ENCODE measurements at regions not wholly inside any gene's neighbourhood (a gene's known extent, or its start where the extent isn't known, plus 50 kb on each side); places are given as distances from the start of the nearest gene placed in this dataset.

GRCh38 chr4:23368081-23368697 lies 521.7 kb downstream of the PPARGC1A start:
- Histone ChIP-seq H3K9me3 (no peaks in the 10 kb centered on the region), H3K4me3 (no peak overlapping the region), H3K36me3 (no peaks in the 10 kb centered on the region), H3K27ac (no peak overlapping the region), H3K4me1 (no peaks in the 10 kb centered on the region), H3K27me3 (ENCODE audit: low read depth) (no peaks in the 10 kb centered on the region)
- intact Hi-C loops (cut with DNase I): no loop called here
- ATAC-seq (peak; percentile 78 to 80), DNase-seq (no peak)
- peak; percentile 21 for TF ChIP-seq CTCF (IDR thresholded peaks at IDR 0.05)

DNA sequence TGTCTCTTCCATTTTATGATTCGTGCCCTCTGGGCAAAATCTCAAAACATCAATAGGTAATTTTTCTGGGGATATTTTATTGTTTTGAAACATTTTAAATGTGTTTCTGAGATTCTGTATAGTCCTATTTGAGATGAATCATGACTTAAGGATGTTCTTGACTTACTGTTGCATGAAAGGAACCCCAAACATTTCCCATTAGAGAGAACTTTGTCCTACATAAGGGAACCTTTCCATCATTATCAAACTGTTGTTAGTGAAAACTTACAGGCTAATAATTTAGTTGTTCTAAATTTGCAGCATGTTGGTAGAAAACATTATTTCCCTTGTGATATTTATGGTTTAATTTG lies 523.3 kb downstream of the PPARGC1A start:
- no peak overlapping the region for H3K4me3 ChIP-seq
- ATAC-seq (no peak), DNase-seq (no peak)
- intact Hi-C loops (cut with DNase I): no loop called here
- no peaks in the 10 kb centered on the region for H3K9me3 ChIP-seq
- H3K27ac ChIP-seq: no peak overlapping the region
- no peaks in the 10 kb centered on the region for H3K36me3 ChIP-seq
- TF ChIP-seq CTCF (IDR thresholded peaks at IDR 0.05): no peak
- no peaks in the 10 kb centered on the region for H3K27me3 ChIP-seq (ENCODE audit: low read depth)
- no peaks in the 10 kb centered on the region for H3K4me1 ChIP-seq

- Histone ChIP-seq H3K27ac (no peak overlapping the region), H3K9me3 (no peaks in the 10 kb centered on the region), H3K36me3 (no peaks in the 10 kb centered on the region), H3K4me3 (no peak overlapping the region), H3K27me3 (ENCODE audit: low read depth) (no peaks in the 10 kb centered on the region), H3K4me1 (no peaks in the 10 kb centered on the region)
- no peak for ATAC-seq
- intact Hi-C loops (cut with DNase I): no loop called here
- DNase-seq: no peak
- no peak for TF ChIP-seq CTCF (IDR thresholded peaks at IDR 0.05)
Measured at GRCh38 chr4:23365871-23366556, 523.8 kb downstream of the PPARGC1A start.

DNA sequence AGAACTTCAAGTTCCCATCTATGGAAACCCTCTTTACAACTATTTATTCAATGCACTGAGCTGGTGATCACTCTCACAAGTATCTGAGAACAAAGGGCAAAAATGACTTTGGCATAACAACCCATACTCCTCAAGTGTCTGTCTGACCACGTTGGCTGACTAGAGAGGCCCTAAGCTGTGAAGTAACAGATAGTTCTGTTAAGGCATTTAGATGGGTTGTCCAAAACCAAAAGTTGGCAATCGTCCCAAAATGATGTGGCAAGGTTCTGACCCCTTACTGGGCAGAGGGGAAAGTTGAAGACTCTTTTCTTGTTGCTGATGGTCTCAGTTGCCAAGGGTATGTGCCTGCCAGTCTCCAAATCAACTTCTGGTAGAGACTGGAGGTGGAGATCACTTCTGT lies 524.8 kb downstream of the PPARGC1A start:
- no peaks in the 10 kb centered on the region for H3K4me1 ChIP-seq
- TF ChIP-seq CTCF (IDR thresholded peaks at IDR 0.05): no peak
- no peak overlapping the region for H3K27ac ChIP-seq
- DNase-seq (no peak), ATAC-seq (no peak)
- no peaks in the 10 kb centered on the region for H3K36me3 ChIP-seq
- H3K27me3 ChIP-seq (ENCODE audit: low read depth): no peaks in the 10 kb centered on the region
- intact Hi-C loops (cut with DNase I): no loop called here
- no peaks in the 10 kb centered on the region for H3K9me3 ChIP-seq
- H3K4me3 ChIP-seq: no peak overlapping the region

DNA sequence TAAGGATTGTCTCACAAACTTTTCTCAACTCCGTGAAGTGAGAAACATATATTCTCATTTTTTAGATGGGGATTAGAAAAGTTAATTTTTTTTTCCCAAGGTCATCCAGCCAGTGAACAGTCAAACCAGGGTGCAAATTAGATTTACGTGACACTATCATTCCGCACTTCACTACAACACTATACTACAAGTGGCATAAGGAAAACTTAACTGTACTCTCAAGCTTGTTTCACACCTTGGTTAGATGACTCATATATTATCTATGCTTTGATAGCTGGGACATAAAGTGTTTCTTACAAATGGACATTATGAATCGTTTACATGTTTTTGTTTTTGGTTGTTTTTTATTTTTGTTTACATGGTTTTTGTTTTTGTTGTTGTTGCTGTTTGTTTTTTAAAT lies 525.7 kb downstream of the PPARGC1A start:
- Histone ChIP-seq H3K4me1 (no peaks in the 10 kb centered on the region), H3K36me3 (no peaks in the 10 kb centered on the region), H3K9me3 (no peaks in the 10 kb centered on the region), H3K27ac (no peak overlapping the region), H3K4me3 (no peak overlapping the region), H3K27me3 (ENCODE audit: low read depth) (no peaks in the 10 kb centered on the region)
- intact Hi-C loops (cut with DNase I): no loop called here
- no peak for DNase-seq
- no peak for TF ChIP-seq CTCF (IDR thresholded peaks at IDR 0.05)
- ATAC-seq: no peak
